HG03097 (cell line): ENCODE measurements at regions not wholly inside any gene's neighbourhood (a gene's known extent, or its start where the extent isn't known, plus 50 kb on each side); places are given as distances from the start of the nearest gene placed in this dataset.

ENCODE experiments used
- ATAC-seq: cut with Tn5 transposase; IDR thresholded peaks from one replicate; pipeline ENCODE4 v1.9.1; 2021; ENCODE audit not compliant: unreplicated experiment, low FRiP score

- ATAC-seq: no peak
These were observed 435.8 kb upstream of the SPRED2 start for GRCh38 chr2:65868177-65868576.

GRCh38 chr2:65867446-65867845 lies 435.0 kb upstream of the SPRED2 start:
- ATAC-seq: no peak

DNA sequence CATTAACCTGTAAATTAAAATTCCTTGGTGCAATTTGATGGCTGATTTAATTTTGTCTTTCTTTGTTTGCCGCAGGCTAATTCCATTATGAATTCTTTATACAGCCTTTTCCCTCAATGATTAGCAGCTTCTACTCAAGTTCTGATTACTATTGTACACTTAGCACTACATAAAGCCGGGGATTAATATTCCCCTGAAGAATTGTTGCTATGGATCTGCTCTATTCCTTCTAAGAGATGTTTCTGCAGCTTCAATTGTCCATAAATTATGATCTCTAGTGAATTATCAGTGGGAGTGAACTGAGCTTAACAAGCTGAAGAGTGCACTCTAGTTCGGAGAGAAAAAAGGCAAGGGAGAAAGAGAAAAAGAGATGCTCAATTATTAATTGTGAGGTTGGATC lies 433.7 kb upstream of the SPRED2 start:
- ATAC-seq: no peak

DNA sequence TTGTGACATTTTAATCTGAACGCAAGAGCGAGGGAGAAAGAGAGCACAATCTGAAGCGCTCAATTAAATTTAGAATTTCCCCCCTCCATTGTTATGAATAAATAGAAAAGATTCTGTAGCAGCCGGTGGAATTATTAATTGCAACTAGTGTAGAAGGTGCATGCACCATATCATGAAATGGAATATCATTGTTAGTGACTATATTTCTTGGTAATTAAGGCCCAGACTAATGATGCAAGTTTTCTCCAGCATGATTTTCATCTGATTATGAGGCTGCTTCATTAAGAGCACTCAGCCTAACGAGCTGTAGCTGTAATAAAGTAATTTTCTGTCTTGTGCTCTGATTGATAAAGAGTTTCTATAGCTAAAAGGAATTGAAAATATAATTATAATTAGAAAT lies 432.2 kb upstream of the SPRED2 start:
- no peak for ATAC-seq

DNA sequence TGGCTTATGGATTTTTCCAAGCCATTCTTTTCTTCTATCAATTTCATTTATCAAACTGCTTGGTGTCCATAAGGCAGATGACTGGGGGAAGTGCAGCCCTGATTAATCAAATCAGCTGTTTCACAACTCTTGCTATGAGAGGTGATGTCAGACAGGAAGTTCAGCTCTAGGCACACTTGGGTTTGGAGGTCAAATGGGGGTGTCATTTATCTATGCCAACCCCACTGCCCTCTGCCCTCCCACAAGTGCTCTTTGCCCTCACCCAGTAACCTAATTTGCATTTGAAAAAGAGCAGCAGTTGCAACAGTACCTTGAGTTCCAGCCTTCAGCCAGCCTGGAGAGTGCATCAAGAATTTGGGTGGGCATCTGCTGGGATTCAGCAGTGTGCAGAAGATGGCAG lies 431.3 kb upstream of the SPRED2 start:
- no peak for ATAC-seq

DNA sequence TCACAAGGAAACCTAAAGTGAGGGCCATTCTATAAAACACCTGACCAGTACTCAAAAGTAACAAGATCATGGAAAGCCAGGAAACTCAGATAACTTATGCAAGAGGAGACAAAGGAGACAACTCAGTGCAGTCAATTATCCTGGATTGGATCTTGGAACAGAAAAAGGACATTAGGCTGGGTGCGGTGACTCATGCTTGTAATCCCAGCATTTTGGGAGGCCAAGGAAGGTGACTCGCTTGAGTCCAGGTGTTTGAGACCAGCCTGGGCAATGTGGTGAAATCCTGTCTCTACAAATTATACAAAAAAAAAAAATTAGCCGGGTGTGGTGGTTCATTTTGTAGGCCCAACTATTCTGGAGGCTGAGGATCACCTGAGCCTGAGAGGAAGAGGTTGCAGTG lies 424.5 kb upstream of the SPRED2 start:
- ATAC-seq: no peak

GRCh38 chr2:65856423-65856822 lies 424.0 kb upstream of the SPRED2 start:
- no peak for ATAC-seq

- no peak for ATAC-seq
These were observed 418.3 kb upstream of the SPRED2 start for GRCh38 chr2:65850695-65851094.

GRCh38 chr2:65846989-65847678 lies 414.7 kb upstream of the SPRED2 start:
- ATAC-seq: no peak

GRCh38 chr2:65845442-65846182 lies 413.2 kb upstream of the SPRED2 start:
- no peak for ATAC-seq

DNA sequence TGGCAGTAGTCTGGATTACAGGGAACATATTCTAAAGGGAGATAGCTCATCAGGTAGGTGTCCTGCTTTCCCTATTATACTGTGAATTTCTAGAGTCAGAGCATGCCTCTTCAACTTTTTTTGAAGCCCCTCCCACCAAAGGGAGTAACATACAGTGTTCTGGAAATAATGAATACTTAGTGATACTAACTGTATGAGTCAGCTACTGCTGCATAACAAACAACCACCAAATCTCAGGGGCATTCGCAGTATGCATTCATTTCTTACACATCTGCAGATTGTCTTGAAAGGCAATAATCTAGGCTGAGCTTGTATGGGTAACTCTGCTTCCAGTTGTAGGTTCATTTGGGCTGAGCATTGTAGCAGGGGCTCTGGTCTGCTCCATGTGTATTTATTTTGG lies 409.7 kb upstream of the SPRED2 start:
- ATAC-seq: no peak

DNA sequence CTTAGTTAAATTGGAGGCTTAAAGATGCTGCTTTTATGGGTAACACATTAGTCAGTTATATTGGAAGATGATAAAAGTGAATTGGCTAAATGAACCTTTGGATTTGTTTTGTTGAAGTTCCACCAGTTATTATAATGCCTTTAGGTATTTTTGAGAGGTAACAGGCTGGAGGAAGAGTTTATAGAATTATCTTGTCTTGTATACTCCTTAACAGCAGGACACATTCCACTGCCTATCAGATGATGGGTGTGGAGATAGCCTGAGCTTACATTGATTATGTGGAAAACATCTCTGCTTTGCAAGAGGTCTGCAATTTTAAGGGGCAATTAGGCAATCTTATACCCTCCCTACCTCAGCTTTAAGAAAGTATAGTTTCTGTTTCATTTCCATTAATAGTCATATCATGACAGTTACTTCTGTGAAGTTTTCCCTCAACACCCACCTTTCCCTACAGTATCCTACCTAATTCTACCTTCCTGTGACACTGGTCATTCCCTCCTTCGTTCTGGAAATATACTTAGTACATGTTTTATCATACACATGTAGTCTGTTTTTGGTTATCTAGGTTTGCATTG lies 403.7 kb upstream of the SPRED2 start:
- no peak for ATAC-seq

DNA sequence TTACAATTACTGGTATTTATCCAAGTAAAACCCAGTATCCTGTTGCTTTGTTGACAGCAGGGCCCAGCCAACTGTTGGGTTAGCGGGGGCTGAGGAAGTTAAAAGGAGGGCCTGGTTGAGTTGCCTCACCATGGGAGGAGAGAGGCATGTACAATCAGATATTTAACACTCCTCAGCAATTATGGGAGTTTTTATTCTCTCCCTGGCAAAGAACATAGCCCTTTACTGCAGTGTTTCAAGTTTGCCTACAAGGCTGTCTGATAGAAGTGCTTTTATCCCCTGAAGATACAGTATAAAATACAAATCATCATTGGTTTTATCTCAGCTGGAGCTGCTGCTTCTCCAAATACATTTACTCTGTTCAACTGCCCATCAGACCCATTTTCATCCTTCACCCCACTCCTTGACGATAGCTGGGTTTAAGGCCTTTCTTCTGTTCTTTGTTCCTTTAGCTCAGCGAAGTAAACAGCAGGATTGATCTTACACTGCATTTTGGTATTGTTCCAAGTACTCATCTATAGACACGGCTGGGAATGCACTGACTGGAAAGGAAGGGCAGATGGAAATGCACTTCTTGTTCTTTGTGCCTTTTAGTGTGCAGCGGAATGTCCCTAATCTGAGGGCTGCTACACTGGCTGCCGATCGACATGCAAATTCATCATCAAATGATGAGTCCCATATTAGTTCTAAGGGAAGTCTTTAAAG lies 402.5 kb upstream of the SPRED2 start:
- no peak for ATAC-seq

DNA sequence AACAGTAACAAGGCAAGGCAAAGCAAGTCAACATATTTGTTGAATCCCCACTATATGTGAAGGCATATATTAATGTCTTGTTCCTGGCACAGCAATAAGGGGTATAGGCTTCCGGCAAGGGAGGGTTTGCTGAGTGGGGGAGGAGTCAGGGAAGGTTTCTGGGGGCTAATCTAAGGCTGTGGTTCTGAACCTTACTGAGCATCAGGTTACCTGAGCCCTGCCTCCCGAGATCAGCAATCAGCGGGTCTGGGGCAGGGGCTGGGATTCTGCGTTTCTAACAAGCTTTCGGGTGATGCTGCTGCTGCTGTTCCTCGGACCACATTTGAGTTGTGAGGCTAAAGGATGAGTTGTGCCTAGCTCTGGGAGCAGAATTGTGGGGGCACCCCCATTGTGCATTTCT lies 401.7 kb upstream of the SPRED2 start:
- no peak for ATAC-seq

DNA sequence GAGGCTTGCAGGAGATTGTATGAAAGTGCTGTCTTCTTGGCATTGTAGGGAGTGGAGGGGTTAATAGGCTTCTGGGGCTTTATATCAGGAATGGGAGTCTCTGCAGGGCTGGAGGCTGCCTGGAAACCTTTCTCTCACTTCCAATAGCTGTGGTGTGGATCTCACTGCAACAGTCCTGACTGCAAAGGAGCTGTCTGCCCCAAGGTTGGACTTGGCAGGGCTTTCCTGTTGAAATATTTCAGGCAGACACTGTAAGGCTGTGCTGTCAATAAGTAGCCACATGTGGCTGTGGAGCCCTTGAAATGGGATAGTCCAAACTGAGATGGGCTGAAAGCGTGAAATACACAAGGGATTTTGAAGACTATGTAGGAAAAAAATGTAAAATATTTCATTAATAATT lies 399.1 kb upstream of the SPRED2 start:
- ATAC-seq: no peak

DNA sequence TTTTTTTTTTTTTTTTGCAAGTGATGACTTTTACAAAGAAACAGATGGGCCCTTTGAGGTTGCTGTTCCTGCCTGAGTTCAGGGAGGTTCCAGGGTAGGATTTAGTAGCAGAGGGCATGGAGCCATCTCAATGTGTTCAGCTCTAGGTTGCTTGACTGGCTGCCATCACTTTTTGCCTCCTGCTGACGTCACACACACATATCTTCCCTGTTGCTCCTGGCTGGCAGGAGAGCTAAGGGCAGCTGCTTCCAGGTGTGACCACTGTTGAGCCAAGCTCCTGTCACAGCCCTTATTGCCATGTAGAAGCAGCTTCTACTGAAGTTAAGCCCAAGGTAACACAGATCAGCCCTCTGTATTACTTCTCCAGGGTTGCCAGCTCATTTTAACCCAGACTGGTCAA lies 394.2 kb upstream of the SPRED2 start:
- no peak for ATAC-seq

DNA sequence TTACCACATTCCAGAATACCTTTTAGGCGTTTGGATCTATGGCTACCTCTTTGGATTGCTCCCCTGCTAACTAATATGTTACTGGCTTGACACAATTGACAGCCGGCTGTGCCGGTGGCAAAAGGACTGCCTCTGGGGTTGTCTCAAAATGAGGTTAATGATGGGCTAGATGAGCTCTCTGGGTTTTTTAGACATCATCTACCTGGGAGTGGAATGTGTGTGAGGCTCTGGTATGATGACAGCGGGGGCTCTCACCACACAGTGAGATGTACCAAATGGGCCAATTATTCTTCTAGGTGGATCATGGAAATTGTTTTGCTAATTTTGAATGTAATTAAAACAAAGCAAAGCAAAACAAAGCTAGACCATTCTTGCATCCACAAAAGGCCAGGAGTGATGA lies 391.1 kb upstream of the SPRED2 start:
- ATAC-seq: no peak

- no peak for ATAC-seq
These were observed 388.1 kb upstream of the SPRED2 start for GRCh38 chr2:65820454-65820853.

GRCh38 chr2:65819963-65820362 lies 387.6 kb upstream of the SPRED2 start:
- ATAC-seq: no peak

GRCh38 chr2:65818873-65819451 lies 386.6 kb upstream of the SPRED2 start:
- no peak for ATAC-seq

GRCh38 chr2:65813631-65814173 lies 381.3 kb upstream of the SPRED2 start:
- ATAC-seq: no peak
